HG02588 (cell line): ENCODE measurements at regions not wholly inside any gene's neighbourhood (a gene's known extent, or its start where the extent isn't known, plus 50 kb on each side); places are given as distances from the start of the nearest gene placed in this dataset.

Source experiments
- ATAC-seq: cut with Tn5 transposase; IDR thresholded peaks from one replicate; pipeline ENCODE4 v1.9.1; 2021; ENCODE audit warnings: mild to moderate bottlenecking, moderate library complexity; ENCODE audit not compliant: unreplicated experiment

- no peak for ATAC-seq
Measured at GRCh38 chr10:6888434-6888833, 308.4 kb upstream of the PRKCQ start.

GRCh38 chr10:6885284-6885683 is 305.2 kb upstream of the PRKCQ start:
- no peak for ATAC-seq

GRCh38 chr10:6881987-6882386 is 301.9 kb upstream of the PRKCQ start:
- no peak for ATAC-seq

GRCh38 chr10:6877722-6878392 is 297.8 kb upstream of the PRKCQ start:
- no peak for ATAC-seq

- ATAC-seq, result no peak
Measured at GRCh38 chr10:6877336-6877721, 297.3 kb upstream of the PRKCQ start.

- ATAC-seq, result no peak
Measured at GRCh38 chr10:6875269-6875865, 295.3 kb upstream of the PRKCQ start.

- ATAC-seq, result no peak
Measured at GRCh38 chr10:6871128-6871527, 291.1 kb upstream of the PRKCQ start.

GRCh38 chr10:6868036-6868725 is 288.1 kb upstream of the PRKCQ start:
- no peak for ATAC-seq

- no peak for ATAC-seq
Measured at GRCh38 chr10:6866757-6867156, 286.7 kb upstream of the PRKCQ start.

GRCh38 chr10:6864142-6864541 is 284.1 kb upstream of the PRKCQ start:
- ATAC-seq, result no peak

- ATAC-seq, result no peak
Measured at GRCh38 chr10:6863381-6863780, 283.3 kb upstream of the PRKCQ start.

- ATAC-seq, result no peak
Measured at GRCh38 chr10:6850452-6850851, 270.4 kb upstream of the PRKCQ start.

- ATAC-seq, result no peak
Measured at GRCh38 chr10:6847561-6847960, 267.5 kb upstream of the PRKCQ start.

GRCh38 chr10:6843894-6844650 is 264.0 kb upstream of the PRKCQ start:
- no peak for ATAC-seq

GRCh38 chr10:6843481-6843881 is 263.4 kb upstream of the PRKCQ start:
- no peak for ATAC-seq

GRCh38 chr10:6842722-6843121 is 262.6 kb upstream of the PRKCQ start:
- ATAC-seq, result no peak

- no peak for ATAC-seq
Measured at GRCh38 chr10:6841761-6842160, 261.7 kb upstream of the PRKCQ start.

- ATAC-seq, result no peak
Measured at GRCh38 chr10:6840766-6841165, 260.7 kb upstream of the PRKCQ start.

- ATAC-seq, result no peak
Measured at GRCh38 chr10:6840201-6840691, 260.2 kb upstream of the PRKCQ start.

- no peak for ATAC-seq
Measured at GRCh38 chr10:6838118-6838517, 258.0 kb upstream of the PRKCQ start.

- no peak for ATAC-seq
Measured at GRCh38 chr10:6833458-6834011, 253.5 kb upstream of the PRKCQ start.
